OCI-M1 (cell line): ENCODE measurements at regions not wholly inside any gene's neighbourhood (a gene's known extent, or its start where the extent isn't known, plus 50 kb on each side); places are given as distances from the start of the nearest gene placed in this dataset.
A peak's percentile ranks its signal among the peaks of the same experiment; 100 is the strongest.

Source experiments
- DNase-seq: peaks from one replicate; lab custom pipeline; 2025; lab: John Stamatoyannopoulos, UW

DNA sequence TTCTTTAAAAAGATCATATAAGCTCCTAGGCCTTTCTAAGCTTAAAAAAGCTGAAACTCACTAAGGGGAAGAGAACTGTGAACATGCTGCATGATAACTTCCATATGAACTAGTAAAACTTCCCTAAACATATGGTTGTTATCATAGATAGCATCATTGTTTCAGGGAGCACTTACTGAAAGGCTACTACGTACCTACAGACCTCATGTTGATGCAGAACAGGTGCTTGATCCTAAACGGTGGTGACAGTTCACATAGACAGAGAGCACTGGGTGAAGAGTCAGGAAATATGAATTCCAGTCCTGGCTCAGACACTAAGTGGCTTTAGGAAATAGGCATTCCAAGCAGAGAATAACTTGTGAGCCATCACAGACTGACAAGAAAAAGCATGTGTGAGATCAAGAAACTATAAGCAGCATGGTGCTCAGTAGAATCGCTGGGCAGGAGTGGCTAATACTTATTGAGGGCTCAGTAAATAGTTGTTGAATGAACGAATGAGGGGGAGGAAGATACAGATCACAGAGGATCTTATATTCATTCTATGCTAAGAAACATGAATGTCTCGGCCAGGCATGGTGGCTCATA lies 78.4 kb upstream of the NUDT4 start:
- no peak for DNase-seq

- DNase-seq: no peak
These were observed 77.1 kb upstream of the NUDT4 start for GRCh38 chr12:93300611-93301021.

DNA sequence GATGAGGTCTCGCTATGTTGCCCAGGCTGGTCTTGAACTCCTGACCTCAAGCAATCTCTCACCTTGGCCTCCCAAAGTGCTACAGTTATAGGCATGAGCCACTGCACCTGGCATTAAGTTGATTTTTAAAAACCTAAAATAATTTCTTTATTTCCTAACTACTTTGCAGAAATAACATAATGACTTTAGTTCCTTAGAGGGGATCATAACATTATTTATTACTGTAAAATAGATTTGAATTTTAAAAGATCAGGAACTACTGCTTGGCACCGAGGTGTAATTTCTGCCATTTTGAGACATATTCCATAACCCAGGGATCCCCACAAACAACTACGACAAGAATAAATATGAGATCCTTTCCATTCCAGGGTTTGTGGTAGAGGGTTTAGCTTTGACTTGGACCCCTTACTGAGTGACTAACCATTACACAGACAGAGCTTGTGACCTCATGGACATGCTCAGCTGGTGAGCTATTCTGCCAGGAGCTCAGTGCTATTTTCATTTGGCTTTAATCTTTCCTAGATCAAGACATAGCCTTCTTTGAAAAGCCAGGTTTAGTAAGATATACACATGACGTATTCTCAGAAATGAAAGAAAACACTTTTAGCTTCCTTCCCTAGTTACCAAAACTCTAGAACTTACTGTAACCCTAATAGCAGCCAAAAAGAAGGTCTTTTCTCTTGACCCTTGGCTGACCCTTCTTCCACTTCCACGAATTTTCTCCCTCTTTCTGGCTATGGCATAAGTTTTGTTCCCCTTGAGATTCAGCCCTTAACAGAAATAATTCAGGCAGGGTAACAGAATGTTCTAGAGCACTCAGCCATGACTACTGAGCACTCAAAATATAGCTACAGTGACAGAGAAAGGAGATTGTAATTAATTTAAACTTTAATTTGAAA lies 75.1 kb upstream of the NUDT4 start:
- DNase-seq: peak; percentile 82

GRCh38 chr12:93306636-93307035 lies 71.1 kb upstream of the NUDT4 start:
- DNase-seq: peak; percentile 33

- no peak for DNase-seq
These were observed 69.4 kb upstream of the NUDT4 start for GRCh38 chr12:93308281-93308680.

DNA sequence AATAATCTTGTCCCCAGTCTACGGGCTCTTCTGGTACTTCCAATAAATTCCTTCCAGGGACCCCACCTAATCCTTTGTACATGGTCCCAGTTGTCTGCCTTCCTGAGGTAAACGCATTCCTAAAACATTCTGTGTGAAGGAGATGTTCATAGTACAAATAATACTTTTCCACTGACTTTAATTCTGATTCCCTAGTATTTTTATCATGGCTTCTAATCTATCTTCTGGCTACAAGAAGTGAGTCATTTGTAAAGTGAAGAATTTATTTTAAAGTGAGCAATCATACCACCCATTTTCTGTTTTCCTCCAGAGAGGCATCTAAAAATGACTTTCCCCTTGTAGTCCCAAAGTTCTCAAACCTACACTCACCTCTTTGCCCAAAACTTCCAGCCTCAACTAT lies 65.9 kb upstream of the NUDT4 start:
- DNase-seq: no peak

- DNase-seq: no peak
These were observed 63.6 kb upstream of the NUDT4 start for GRCh38 chr12:93314177-93314497.

DNA sequence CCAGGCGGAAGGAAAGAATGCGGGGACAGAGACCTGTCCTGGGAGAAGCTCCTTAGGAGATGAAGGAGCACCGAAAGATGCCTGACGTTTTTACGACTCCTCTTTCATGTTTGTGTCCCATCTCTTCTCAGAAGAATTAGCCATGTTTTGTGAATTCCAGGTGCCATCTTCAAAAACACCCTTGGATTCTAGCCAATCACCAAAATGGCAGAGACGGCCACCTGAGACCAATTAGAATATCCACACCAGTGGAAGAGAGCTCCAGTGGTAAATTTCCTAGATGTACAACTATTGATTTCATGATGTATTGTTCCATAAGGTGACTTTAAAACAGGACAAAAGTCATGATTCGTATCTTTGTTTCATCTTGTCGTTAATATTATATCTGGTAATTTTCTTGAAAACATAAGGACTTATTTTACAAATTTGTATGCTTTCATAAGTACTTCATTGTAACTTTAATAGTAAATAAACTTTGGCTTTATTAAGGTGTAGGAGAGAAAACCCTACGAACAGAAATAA lies 62.3 kb upstream of the NUDT4 start:
- DNase-seq: no peak

DNA sequence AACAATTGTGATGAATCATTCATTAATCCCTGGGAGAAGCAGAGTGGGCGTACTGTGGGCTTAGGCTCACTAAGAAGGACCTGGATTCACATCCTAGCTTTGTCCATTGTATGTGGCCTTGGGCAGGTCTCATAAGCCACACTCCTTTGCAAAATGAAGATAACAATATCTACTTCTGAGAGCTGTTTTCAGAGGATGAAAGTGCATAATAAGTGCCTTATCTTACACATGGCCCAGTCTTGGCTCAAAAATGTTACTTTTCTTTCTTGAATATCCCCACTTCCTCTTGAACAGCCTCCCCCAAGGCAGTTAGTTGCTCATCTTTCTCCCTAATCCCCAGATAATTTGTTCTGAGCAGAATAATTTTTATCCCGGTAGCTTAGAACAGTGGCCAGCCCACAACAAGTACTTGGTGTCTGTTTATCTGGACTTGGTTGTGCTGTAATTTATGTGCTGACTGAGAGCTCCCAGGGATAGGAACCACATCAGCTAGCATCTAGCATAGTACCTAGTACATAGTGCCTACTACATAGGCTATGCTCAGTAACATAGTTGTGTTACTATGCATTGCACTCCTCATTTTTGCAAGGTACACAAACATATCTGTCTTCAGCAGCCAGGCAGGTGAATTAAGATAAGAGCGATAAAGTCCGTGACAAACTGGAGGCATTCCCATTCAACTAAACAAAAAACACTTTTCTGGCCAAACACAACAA lies 61.7 kb upstream of the NUDT4 start:
- peak; percentile 97 for DNase-seq

DNA sequence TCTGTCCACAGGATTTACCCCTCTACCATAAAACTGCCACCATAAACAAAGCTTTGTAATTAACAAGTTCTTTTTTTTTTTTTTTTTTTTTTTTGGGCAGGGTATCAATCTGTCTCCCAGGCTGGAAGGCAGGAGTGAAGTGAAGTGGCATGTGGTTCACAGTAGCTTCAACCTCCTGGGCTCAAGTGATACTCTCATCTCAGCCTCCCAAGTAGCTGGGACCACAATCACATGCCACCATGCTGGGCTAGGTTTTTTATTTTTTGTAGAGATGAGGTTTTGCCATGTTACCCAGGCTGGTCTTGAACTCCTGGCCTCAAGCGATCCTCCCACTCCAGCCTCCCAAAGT lies 61.1 kb upstream of the NUDT4 start:
- no peak for DNase-seq

DNA sequence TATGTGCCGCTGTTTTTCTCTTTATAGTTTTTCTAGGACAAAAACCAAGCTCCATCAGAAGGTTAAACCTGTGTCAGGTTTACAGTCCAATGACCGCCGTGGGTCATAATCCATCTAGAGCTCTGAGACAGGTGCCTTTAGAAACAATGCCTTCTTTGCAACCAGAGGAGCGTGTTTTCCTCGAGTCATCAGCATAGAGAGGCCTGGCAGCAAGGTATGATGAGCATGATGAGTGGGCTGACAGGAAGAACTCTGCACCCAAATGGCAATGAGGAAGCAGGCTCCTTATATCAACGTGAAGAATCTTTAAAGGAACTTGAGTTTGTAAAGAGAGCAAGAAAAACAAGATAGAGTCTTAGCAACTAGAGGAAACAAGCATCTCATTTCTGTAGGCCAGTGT lies 60.5 kb upstream of the NUDT4 start:
- DNase-seq: peak; percentile 68

GRCh38 chr12:93318720-93319522 lies 58.8 kb upstream of the NUDT4 start:
- DNase-seq: peak; percentile 82

GRCh38 chr12:93319523-93320050 lies 58.1 kb upstream of the NUDT4 start:
- no peak for DNase-seq

DNA sequence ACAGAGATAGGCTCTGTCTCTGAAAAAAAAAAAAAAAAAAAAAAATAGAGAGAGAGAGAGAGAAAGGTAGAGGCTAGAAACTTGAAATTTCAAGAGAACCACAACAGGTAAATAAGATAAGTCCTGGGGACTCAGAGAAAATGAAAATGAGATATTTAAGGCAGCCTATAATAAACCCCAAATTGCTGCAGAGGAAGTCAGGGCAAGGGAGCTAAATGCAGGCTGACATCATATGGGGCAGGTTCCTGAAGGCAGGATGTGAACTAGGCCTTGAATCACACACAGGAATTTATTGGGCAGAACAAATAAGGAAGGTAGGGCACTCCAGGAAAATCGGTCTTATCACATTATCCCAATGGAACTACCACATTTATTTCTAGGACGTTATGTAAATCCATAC lies 54.9 kb upstream of the NUDT4 start:
- no peak for DNase-seq

GRCh38 chr12:93323625-93324329 lies 53.9 kb upstream of the NUDT4 start:
- no peak for DNase-seq

- DNase-seq: no peak
These were observed 51.9 kb upstream of the NUDT4 start for GRCh38 chr12:93325855-93326254.
